BJ (cell line): ENCODE measurements at regions not wholly inside any gene's neighbourhood (a gene's known extent, or its start where the extent isn't known, plus 50 kb on each side); places are given as distances from the start of the nearest gene placed in this dataset.
"Not testable (repeated sequence)": the region's sequence is repeated elsewhere in the genome, so short reads cannot be mapped to it uniquely, and the experiment has no call there.

ENCODE experiments used
- CTCF ChIA-PET: fragments of 350-600 bp; formaldehyde crosslinking; extraction: SDS; loops from one replicate; lab custom pipeline; 2021; ENCODE audit warnings: antibody characterized with exemption, inconsistent platforms; lab: Yijun Ruan, JAX
- POLR2A ChIA-PET: fragments of 300-600 bp; sonication (Branson Sonifier 250); formaldehyde crosslinking; extraction: SDS; loops from one replicate; lab custom pipeline; 2021; ENCODE audit warnings: antibody characterized with exemption; lab: Charles Lee
- DNase-seq: peaks from one replicate; pipeline ENCODE4 v3.0.0-alpha.2; 2011; ENCODE audit warnings: low read depth
- H3K27me3 ChIP-seq: 2 replicates; pipeline ENCODE4 v1.6.0; 2011; ENCODE audit warnings: low read length; ENCODE audit not compliant: control insufficient read depth, insufficient read depth
- H3K36me3 ChIP-seq: 2 replicates; pipeline ENCODE4 v1.5.1; 2011; ENCODE audit warnings: low read length; ENCODE audit not compliant: control insufficient read depth, insufficient read depth
- H3K4me3 ChIP-seq: 2 replicates; pipeline ENCODE4 v1.5.1; 2011; ENCODE audit warnings: low read depth, mild to moderate bottlenecking, control low read depth, low read length

GRCh38 chr1:148432318-148432717, 50.8 kb downstream of the PPIAL4G start:
- H3K27me3 ChIP-seq, H3K36me3 ChIP-seq, H3K4me3 ChIP-seq, POLR2A ChIA-PET, DNase-seq, CTCF ChIA-PET: not testable (repeated sequence)

- POLR2A ChIA-PET, CTCF ChIA-PET, H3K27me3 ChIP-seq, H3K4me3 ChIP-seq, H3K36me3 ChIP-seq, DNase-seq: not testable (repeated sequence)
Observed at GRCh38 chr1:148429856-148430255, 53.2 kb downstream of the PPIAL4G start.

- H3K36me3 ChIP-seq, CTCF ChIA-PET, DNase-seq, H3K4me3 ChIP-seq, H3K27me3 ChIP-seq, POLR2A ChIA-PET: not testable (repeated sequence)
Observed at GRCh38 chr1:148426940-148427611, 56.0 kb downstream of the PPIAL4G start.

- H3K4me3 ChIP-seq, H3K36me3 ChIP-seq, H3K27me3 ChIP-seq, POLR2A ChIA-PET, DNase-seq, CTCF ChIA-PET: not testable (repeated sequence)
Observed at GRCh38 chr1:148426385-148426784, 56.7 kb downstream of the PPIAL4G start.

GRCh38 chr1:148424143-148425003, 58.7 kb downstream of the PPIAL4G start:
- H3K27me3 ChIP-seq, DNase-seq, CTCF ChIA-PET, H3K4me3 ChIP-seq, H3K36me3 ChIP-seq, POLR2A ChIA-PET: not testable (repeated sequence)

GRCh38 chr1:148422921-148423320, 60.2 kb downstream of the PPIAL4G start:
- CTCF ChIA-PET, H3K4me3 ChIP-seq, DNase-seq, H3K27me3 ChIP-seq, H3K36me3 ChIP-seq, POLR2A ChIA-PET: not testable (repeated sequence)

- DNase-seq, H3K36me3 ChIP-seq, POLR2A ChIA-PET, H3K27me3 ChIP-seq, H3K4me3 ChIP-seq, CTCF ChIA-PET: not testable (repeated sequence)
Observed at GRCh38 chr1:148417241-148417640, 65.9 kb downstream of the PPIAL4G start.

GRCh38 chr1:148413385-148413784, 69.7 kb downstream of the PPIAL4G start:
- CTCF ChIA-PET, H3K36me3 ChIP-seq, DNase-seq, POLR2A ChIA-PET, H3K27me3 ChIP-seq, H3K4me3 ChIP-seq: not testable (repeated sequence)

GRCh38 chr1:148404786-148405568, 78.1 kb downstream of the PPIAL4G start:
- H3K36me3 ChIP-seq, H3K4me3 ChIP-seq, H3K27me3 ChIP-seq, DNase-seq, POLR2A ChIA-PET, CTCF ChIA-PET: not testable (repeated sequence)

- H3K36me3 ChIP-seq, DNase-seq, CTCF ChIA-PET: not testable (repeated sequence)
Observed at GRCh38 chr1:148403925-148404324, 79.2 kb downstream of the PPIAL4G start.

GRCh38 chr1:148403085-148403456, 80.0 kb downstream of the PPIAL4G start:
- POLR2A ChIA-PET, H3K27me3 ChIP-seq, H3K36me3 ChIP-seq, DNase-seq, CTCF ChIA-PET: not testable (repeated sequence)
- peak overlapping the region; percentile 49; the same call in 1 of the 2 replicates for H3K4me3 ChIP-seq

More at GRCh38 chr1:148403925-148404324, 79.2 kb downstream of the PPIAL4G start:
- H3K27me3 ChIP-seq, H3K4me3 ChIP-seq, POLR2A ChIA-PET: not testable (repeated sequence)

- H3K4me3 ChIP-seq, result peak overlapping the region; percentile 49
- DNase-seq, H3K27me3 ChIP-seq, CTCF ChIA-PET, POLR2A ChIA-PET, H3K36me3 ChIP-seq: not testable (repeated sequence)
Observed at GRCh38 chr1:148402152-148403084, 80.7 kb downstream of the PPIAL4G start.
